Umbilical cord (tissue), 1 donor: ENCODE measurements at regions not wholly inside any gene's neighbourhood (a gene's known extent, or its start where the extent isn't known, plus 50 kb on each side); places are given as distances from the start of the nearest gene placed in this dataset.

Experiments used
- DNase-seq: peaks from one replicate; pipeline ENCODE4 v3.0.0-alpha.2; 2015; ENCODE audit warnings: low spot score

DNA sequence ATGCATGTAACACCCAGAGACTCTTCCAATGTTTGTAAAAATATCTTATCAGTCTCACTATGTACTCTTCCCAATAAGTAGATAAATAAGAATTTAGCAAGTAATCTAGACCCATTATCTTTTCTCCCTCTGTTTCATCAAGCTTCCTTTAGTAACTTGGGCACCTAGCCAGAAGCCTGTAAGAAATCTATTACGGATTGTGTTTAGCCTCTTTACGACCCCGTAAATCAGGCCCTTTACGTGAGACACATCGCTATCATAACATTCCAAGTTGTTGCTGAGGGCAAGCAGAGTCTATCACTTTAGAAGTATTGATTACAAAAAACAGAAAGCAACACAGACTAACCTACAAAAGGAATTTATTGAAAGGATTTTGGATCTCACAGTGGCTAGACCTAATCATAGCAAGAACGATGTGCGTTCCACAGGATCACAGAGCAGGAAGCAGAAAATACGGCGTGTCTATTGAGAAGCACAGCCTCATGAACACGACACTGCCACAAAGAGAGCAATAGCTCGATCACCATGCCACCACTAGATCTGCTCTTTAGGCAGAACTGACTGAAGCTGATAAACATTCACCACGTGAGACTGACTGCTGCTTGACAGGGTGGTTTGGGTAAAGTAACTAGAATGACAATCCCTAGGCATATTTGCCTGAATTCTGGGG lies 922.1 kb downstream of the AMY1C start:
- DNase-seq = peak; percentile 24

- no peak for DNase-seq
Measured at GRCh38 chr1:104699433-104699832, 949.7 kb downstream of the AMY1C start.

DNA sequence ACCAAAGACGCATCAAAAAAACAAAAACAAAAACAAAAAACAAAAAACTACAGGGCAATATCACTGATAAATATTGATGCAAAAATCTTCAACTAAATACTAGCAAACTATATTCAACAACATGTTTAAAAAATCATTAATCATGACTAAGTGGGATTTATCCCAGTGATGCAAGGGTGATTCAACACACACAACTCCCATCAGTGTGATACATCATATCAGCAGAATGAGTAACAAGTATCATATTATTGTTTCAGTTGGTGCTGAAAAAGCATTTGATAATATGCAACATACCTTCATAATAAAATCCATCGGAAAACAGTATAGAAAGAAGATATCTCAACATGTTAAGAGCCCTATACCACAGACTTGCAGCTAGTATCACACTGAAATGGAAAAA lies 953.0 kb downstream of the AMY1C start:
- no peak for DNase-seq

DNA sequence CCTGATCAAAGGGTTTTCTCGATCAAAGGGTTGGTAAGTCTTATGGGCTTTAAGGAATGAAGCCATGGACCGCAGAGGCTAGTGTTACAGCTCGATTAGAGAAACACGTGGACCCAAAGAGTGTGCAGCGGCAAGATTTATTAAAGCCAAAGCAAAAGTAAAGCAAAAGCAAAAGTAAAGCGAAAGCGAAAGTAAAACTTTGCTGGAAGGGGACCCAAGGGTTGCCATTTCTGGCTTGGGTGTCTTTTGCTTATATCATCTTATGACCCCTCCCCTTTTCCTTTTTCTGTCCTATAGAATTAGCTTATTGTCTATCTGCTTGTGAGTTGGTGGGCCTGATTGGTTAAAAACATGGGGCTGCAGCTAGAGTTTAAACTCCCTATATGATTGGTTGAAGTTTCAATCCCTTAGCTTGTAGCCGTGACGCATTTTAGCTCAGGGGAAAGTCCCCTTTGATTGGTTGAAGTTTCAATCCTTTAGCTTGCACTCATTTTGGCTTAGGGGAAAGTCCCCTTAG lies 957.0 kb downstream of the AMY1C start:
- DNase-seq = no peak

- no peak for DNase-seq
Measured at GRCh38 chr1:104718752-104719151, 969.1 kb downstream of the AMY1C start.

DNA sequence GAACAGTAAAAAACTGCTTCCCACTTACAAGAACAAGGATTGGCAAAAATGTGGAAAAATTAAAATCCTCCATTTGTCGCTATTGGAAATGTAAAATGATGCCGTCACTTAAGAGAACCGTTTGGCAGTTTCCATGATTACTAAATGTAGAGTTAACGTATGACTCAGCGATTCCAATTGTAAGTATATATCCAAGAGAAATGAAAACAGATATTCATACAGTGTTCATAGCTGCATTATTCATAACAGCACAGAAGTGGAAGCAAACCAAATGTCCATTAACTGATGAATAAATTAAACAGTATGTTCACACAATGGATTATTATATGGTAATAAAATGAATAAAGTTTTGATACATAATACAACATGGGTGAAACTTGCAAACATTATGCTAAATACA lies 971.0 kb downstream of the AMY1C start:
- no peak for DNase-seq

GRCh38 chr1:104726917-104727316 lies 977.2 kb downstream of the AMY1C start:
- DNase-seq = no peak

DNA sequence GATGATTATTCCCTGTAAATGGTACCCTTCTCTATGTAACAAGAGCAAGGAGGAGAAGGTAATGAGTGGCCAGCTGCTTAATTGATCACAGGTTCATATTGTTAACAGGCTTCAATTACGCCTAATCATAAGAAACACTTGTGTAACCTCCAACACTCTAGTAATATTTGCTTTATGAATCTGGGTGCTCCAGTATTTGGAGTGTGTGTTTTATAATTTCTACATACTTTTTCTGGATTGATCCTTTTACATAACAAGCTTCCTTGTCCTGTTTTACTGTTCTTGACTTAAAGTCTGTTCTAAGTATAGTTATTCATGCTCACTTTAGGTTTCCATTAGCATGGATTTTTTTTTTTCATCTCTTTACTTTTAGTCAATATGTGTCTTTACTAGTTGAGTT lies 984.2 kb downstream of the AMY1C start:
- DNase-seq = no peak

GRCh38 chr1:104745875-104746274 lies 996.2 kb downstream of the AMY1C start:
- DNase-seq = no peak

GRCh38 chr1:104746994-104747393 lies 997.3 kb downstream of the AMY1C start:
- no peak for DNase-seq

GRCh38 chr1:104760017-104760416 lies 1010.3 kb downstream of the AMY1C start:
- peak; percentile 8 for DNase-seq

- DNase-seq = no peak
Measured at GRCh38 chr1:104761961-104762570, 1012.4 kb downstream of the AMY1C start.

DNA sequence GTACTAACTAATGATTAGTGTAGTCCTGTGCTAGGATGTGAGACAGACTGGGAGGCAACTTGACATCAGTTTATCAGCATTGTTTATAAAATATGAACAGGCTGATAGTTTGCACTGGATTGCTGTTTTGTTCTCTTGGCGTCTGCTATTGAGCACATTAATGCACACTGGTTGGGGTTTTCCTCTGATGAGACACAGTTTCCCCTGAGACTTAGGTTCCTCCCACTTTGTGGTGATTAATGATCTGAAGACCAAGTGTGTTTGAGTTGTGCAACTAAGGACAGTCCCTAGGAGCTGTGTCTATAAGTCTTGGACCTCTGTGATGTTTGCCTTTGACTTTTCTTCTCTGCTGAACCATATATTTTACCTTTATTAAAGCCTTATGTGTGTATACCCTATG lies 1015.4 kb downstream of the AMY1C start:
- no peak for DNase-seq

- no peak for DNase-seq
Measured at GRCh38 chr1:104768466-104768865, 1018.8 kb downstream of the AMY1C start.

DNA sequence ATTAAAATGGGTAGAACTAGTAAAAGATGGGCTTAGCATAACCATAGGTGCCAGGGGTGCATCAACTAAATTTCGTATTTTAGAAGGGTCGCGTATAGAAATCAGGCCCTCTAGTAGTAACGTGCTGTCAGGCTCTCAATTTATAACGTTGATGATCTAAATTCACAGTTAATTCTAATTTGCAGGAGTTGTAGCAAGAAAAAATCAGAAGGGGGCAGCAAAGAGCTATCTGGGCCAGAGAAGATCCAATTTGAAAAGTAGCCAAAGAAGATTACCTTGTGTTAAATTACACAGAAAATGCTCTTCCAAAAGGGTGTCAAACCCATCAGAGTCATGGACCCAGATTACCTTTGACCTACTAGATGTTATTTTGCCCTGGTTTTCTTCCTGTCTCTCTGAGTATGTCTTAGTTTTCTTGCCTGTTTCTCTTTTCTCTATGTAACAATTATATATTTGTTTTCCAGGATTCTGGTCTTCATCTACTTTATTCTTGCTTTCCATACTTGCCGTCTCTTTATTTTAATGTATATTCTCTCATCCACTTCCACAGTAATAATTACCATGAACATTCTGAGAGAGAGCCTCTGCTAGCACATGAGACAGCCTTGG lies 1030.9 kb downstream of the AMY1C start:
- peak; percentile 27 for DNase-seq

DNA sequence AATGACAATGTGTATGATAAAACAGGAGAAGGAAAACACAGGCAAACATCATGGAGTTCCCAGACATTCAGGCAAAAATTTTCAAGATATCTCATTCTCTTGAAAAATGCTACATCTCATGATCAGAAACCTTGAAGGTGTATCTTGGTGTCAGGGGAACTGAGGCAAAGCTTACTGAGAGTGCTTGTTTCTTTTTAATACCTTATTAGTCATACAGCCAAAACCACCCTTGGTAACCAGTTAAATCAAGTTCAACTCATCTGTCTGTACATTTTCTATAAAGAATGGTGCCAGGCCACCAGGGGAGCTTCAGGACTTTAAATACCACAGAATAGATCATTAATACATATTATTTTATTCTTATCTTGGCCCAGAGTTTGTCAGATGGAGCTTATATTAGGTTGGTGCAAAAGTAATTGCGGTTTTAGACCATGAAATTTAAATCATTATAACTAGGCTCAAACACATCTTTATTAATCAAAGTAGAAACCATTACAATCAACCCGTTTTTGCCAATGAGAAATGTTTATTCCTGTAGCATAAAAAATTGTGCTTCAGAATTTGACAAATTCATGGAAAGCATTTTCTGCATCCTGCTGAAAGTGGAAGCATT lies 1036.0 kb downstream of the AMY1C start:
- DNase-seq = no peak

- no peak for DNase-seq
Measured at GRCh38 chr1:104787866-104788510, 1038.3 kb downstream of the AMY1C start.

- DNase-seq = no peak
Measured at GRCh38 chr1:104791030-104791429, 1041.3 kb downstream of the AMY1C start.

GRCh38 chr1:104794035-104794434 lies 1044.3 kb downstream of the AMY1C start:
- DNase-seq = no peak

- no peak for DNase-seq
Measured at GRCh38 chr1:104795931-104796330, 1046.2 kb downstream of the AMY1C start.

DNA sequence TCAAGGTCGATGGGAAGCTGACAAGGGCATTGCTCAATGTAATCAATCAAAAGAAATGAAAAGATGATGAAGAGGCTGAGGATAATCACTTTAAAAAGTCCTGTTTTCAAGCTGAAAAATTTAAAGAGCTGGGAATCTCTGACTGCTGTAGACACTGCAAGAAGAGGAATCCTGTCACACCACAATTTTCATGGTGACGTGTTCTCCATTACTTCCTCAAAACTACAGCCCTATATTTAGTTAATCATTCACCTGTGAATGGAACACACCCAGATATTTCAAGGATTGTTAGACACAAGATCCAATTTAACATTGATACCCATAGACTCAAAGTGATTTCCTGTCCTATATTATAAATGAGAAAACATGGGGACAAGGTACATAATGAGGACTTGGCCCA lies 1048.3 kb downstream of the AMY1C start:
- no peak for DNase-seq

GRCh38 chr1:104801344-104801743 lies 1051.6 kb downstream of the AMY1C start:
- DNase-seq = peak; percentile 7
